Uterus (tissue), 2 donors: ENCODE measurements at regions not wholly inside any gene's neighbourhood (a gene's known extent, or its start where the extent isn't known, plus 50 kb on each side); places are given as distances from the start of the nearest gene placed in this dataset.

Source experiments
- CTCF ChIP-seq, 4 experiments: fragments of 200-600 bp in 2 of 4; fragments of 450-650 bp in 2 of 4; sonication (generic) in 2 of 4; IDR thresholded peaks; one replicate each; pipeline ENCODE4 v1.5.1; 2016 to 2019; ENCODE audit warnings: antibody characterized with exemption in 4 of 4, mild to moderate bottlenecking in 2 of 4, moderate library complexity in 1 of 4
- POLR2A ChIP-seq, 2 donors: fragments of 450-650 bp; IDR thresholded peaks; one replicate each; pipeline ENCODE4 v1.6.1; 2016; ENCODE audit warnings: antibody characterized with exemption in 2 of 2, mild to moderate bottlenecking in 1 of 2, moderate library complexity in 1 of 2

- no peak for TF ChIP-seq CTCF (IDR thresholded peaks at IDR 0.05)
- no peak for TF ChIP-seq POLR2A (IDR thresholded peaks at IDR 0.05)
Observed at GRCh38 chr4:11341337-11342043, 87.2 kb downstream of the HS3ST1 start.
